ENCODE measurements at regions not wholly inside any gene's neighbourhood (a gene's known extent, or its start where the extent isn't known, plus 50 kb on each side); places are given as distances from the start of the nearest gene placed in this dataset.

GRCh38 chr1:106937104-106937503, 119.4 kb upstream of the PRMT6 start:
- ChIA-PET POLR2A (no interaction called here), CTCF (no interaction called here)
- Mint-ChIP-seq H3K27ac (no peak overlapping the region), H3K36me3 (ENCODE audit: low read depth) (no peaks in the 10 kb centered on the region), H3K4me3 (no peak overlapping the region), H3K27me3 (peaks cover 3% of the 10 kb centered on the region), H3K9me3 (peaks cover 2% of the 10 kb centered on the region), H3K4me1 (no peaks in the 10 kb centered on the region)
- intact Hi-C loops (cut with micrococcal nuclease): no loop called here
- DNase-seq (no peak), ATAC-seq (ENCODE audit: low read depth) (no peak)
- TF ChIP-seq CTCF (IDR thresholded peaks at IDR 0.05): no peak

- no peak for TF ChIP-seq CTCF (IDR thresholded peaks at IDR 0.05)
- ChIA-PET CTCF (no interaction called here), POLR2A (no interaction called here)
- Mint-ChIP-seq H3K27me3 (no peaks in the 10 kb centered on the region), H3K36me3 (ENCODE audit: low read depth) (no peaks in the 10 kb centered on the region), H3K4me3 (no peak overlapping the region), H3K4me1 (no peaks in the 10 kb centered on the region), H3K9me3 (no peaks in the 10 kb centered on the region), H3K27ac (no peak overlapping the region)
- intact Hi-C loops (cut with micrococcal nuclease): no loop called here
- ATAC-seq (ENCODE audit: low read depth): no peak
- no peak for DNase-seq
Measured at GRCh38 chr1:106944721-106945120, 111.8 kb upstream of the PRMT6 start.

- POLR2A ChIA-PET: no interaction called here
- H3K4me1 Mint-ChIP-seq: no peaks in the 10 kb centered on the region
- ATAC-seq (ENCODE audit: low read depth): no peak
- no peak for TF ChIP-seq CTCF (IDR thresholded peaks at IDR 0.05)
- no peak for DNase-seq
- no peak overlapping the region for H3K4me3 Mint-ChIP-seq
- intact Hi-C loops (cut with micrococcal nuclease): no loop called here
- peaks cover 6% of the 10 kb centered on the region for H3K27me3 Mint-ChIP-seq
- CTCF ChIA-PET: interaction anchor here (0.6 kb wide), 1 partner anchor 475 kb away, joined by 3 read pairs; no protein-coding TSS in a partner anchor
- H3K27ac Mint-ChIP-seq: no peak overlapping the region
- H3K9me3 Mint-ChIP-seq: no peaks in the 10 kb centered on the region
- H3K36me3 Mint-ChIP-seq (ENCODE audit: low read depth): no peaks in the 10 kb centered on the region
Measured at GRCh38 chr1:106952776-106953175, 103.7 kb upstream of the PRMT6 start.

- no peaks in the 10 kb centered on the region for H3K9me3 Mint-ChIP-seq
- TF ChIP-seq CTCF (IDR thresholded peaks at IDR 0.05): no peak
- no peak for ATAC-seq (ENCODE audit: low read depth)
Measured at GRCh38 chr1:106954661-106955229, 101.7 kb upstream of the PRMT6 start.

GRCh38 chr1:106956721-106957120, 99.8 kb upstream of the PRMT6 start:
- ChIA-PET POLR2A (no interaction called here), CTCF (no interaction called here)
- Mint-ChIP-seq H3K27me3 (peaks cover 6% of the 10 kb centered on the region), H3K36me3 (ENCODE audit: low read depth) (no peaks in the 10 kb centered on the region), H3K4me1 (no peaks in the 10 kb centered on the region), H3K27ac (no peak overlapping the region), H3K4me3 (no peak overlapping the region), H3K9me3 (no peaks in the 10 kb centered on the region)
- ATAC-seq (ENCODE audit: low read depth) (no peak), DNase-seq (no peak)
- no peak for TF ChIP-seq CTCF (IDR thresholded peaks at IDR 0.05)
- intact Hi-C loops (cut with micrococcal nuclease): no loop called here

More at GRCh38 chr1:106954661-106955229, 101.7 kb upstream of the PRMT6 start:
- intact Hi-C loops (cut with micrococcal nuclease): no loop called here
- ChIA-PET POLR2A (no interaction called here), CTCF (no interaction called here)
- Mint-ChIP-seq H3K27me3 (peaks cover 6% of the 10 kb centered on the region), H3K4me3 (no peak overlapping the region), H3K4me1 (no peaks in the 10 kb centered on the region), H3K36me3 (ENCODE audit: low read depth) (no peaks in the 10 kb centered on the region), H3K27ac (no peak overlapping the region)
- no peak for DNase-seq

All from activated B cell treated with CpG ODN at 0.5 μM for 24 hours (primary cell).